Liver (tissue), 3 donors: ENCODE measurements at regions not wholly inside any gene's neighbourhood (a gene's known extent, or its start where the extent isn't known, plus 50 kb on each side); places are given as distances from the start of the nearest gene placed in this dataset.

ENCODE experiments used
- CTCF ChIP-seq: fragments of 150-350 bp; IDR thresholded peaks from 2 replicates; pipeline ENCODE4 v1.5.1; 2017; ENCODE audit warnings: improper control_type of control experiment, low read depth, low read length; ENCODE audit not compliant: missing input control
- EGR1 ChIP-seq, 2 donors: IDR thresholded peaks; 2 replicates each; pipeline ENCODE4 v1.6.1; 2016 to 2018; ENCODE audit warnings: antibody characterized with exemption in 2 of 2, low read depth in 2 of 2
- GABPA ChIP-seq, 2 donors: IDR thresholded peaks in 1 of 2; conservative IDR thresholded peaks in 1 of 2; 2 replicates each; pipeline ENCODE4 v1.6.1; 2016; ENCODE audit warnings: antibody characterized with exemption in 2 of 2, mild to moderate bottlenecking in 1 of 2, moderate library complexity in 1 of 2
- JUND ChIP-seq, 2 donors: IDR thresholded peaks; 2 replicates each; pipeline ENCODE4 v1.6.1; 2016; ENCODE audit warnings: antibody characterized with exemption in 2 of 2
- NR2F2 ChIP-seq: IDR thresholded peaks from 2 replicates; pipeline ENCODE4 v1.6.1; 2016; ENCODE audit warnings: antibody characterized with exemption
- RAD21 ChIP-seq, 2 donors: IDR thresholded peaks; 2 replicates each; pipeline ENCODE4 v1.6.1; 2016; ENCODE audit warnings: antibody characterized with exemption in 2 of 2, mild to moderate bottlenecking in 2 of 2
- REST ChIP-seq: IDR thresholded peaks from 2 replicates; pipeline ENCODE4 v1.6.1; 2016; ENCODE audit warnings: antibody characterized with exemption, mild to moderate bottlenecking
- TAF1 ChIP-seq: conservative IDR thresholded peaks from 2 replicates; pipeline ENCODE4 v1.6.1; 2016; ENCODE audit warnings: antibody characterized with exemption, mild to moderate bottlenecking
- YY1 ChIP-seq: IDR thresholded peaks from 2 replicates; pipeline ENCODE4 v1.6.1; 2016; ENCODE audit warnings: antibody characterized with exemption, mild to moderate bottlenecking
- TF ChIP-seq, protein P1 (sequence below): IDR thresholded peaks from 2 replicates; pipeline ENCODE4 v1.6.1; 2016; ENCODE audit warnings: antibody characterized with exemption
- TF ChIP-seq, protein P2 (sequence below): IDR thresholded peaks from 2 replicates; pipeline ENCODE4 v1.6.1; 2016; ENCODE audit warnings: antibody characterized with exemption
- donor health status: healthy.
- donor health status: healthy.

- TF ChIP-seq CTCF, result no peak
- no peak for TF ChIP-seq RAD21 (IDR thresholded peaks at IDR 0.05)
- TF ChIP-seq YY1, result no peak
- TF ChIP-seq, protein P1, sequence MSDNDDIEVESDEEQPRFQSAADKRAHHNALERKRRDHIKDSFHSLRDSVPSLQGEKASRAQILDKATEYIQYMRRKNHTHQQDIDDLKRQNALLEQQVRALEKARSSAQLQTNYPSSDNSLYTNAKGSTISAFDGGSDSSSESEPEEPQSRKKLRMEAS, result no peak
- TF ChIP-seq JUND (IDR thresholded peaks at IDR 0.05), result no peak
- TF ChIP-seq TAF1, result no peak
- no peak for TF ChIP-seq NR2F2
- TF ChIP-seq EGR1 (IDR thresholded peaks at IDR 0.05; ENCODE audit: low read depth in 2 of 2), result no peak
- TF ChIP-seq GABPA (IDR thresholded peaks at IDR 0.05 in 1 of 2, conservative IDR thresholded peaks at IDR 0.05 in 1 of 2), result no peak
- TF ChIP-seq REST, result no peak
- TF ChIP-seq, protein P2, sequence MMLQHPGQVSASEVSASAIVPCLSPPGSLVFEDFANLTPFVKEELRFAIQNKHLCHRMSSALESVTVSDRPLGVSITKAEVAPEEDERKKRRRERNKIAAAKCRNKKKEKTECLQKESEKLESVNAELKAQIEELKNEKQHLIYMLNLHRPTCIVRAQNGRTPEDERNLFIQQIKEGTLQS, result no peak
These were observed 69.8 kb upstream of the STK17B start for GRCh38 chr2:196241175-196241574.
